ENCODE measurements at regions not wholly inside any gene's neighbourhood (a gene's known extent, or its start where the extent isn't known, plus 50 kb on each side); places are given as distances from the start of the nearest gene placed in this dataset.

DNA sequence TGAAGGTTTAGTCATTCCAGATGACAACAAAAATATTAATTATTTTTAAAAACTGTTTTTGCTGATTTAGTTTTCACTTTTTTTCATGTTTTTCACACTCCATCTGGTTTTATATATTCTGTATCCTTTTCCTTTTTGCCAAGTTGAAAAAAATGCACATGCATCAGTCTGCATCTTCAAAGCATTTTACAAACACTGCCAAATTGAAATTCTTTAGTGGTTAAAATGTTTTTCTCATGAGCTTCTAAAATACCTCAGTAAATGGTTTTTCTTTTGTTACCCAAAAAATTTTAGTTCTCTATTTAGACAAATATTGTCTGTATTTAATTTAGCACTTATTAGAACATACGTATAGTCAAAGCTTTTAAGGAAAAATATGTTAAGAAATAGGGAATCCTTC lies 386.9 kb upstream of the HSF2 start:
- Histone ChIP-seq H3K36me3 (no peaks in the 10 kb centered on the region), H3K4me1 (peaks cover 16% of the 10 kb centered on the region), H3K27me3 (no peaks in the 10 kb centered on the region), H3K9ac (no peak overlapping the region), H3K27ac (no peak overlapping the region), H3K4me3 (no peak overlapping the region), H3K9me3 (ENCODE audit: low read depth) (no peaks in the 10 kb centered on the region), H2AFZ (replicated peaks) (no peak overlapping the region), H3F3A (ENCODE audit: low read depth) (peaks cover 15% of the 10 kb centered on the region), H4K20me1 (ENCODE audit: low read depth) (no peaks in the 10 kb centered on the region), H3K4me2 (no peak overlapping the region), H3K79me2 (ENCODE audit: low read depth) (no peaks in the 10 kb centered on the region)
- no peak overlapping the region for H3K4me3 Mint-ChIP-seq
- H3K27me3 Mint-ChIP-seq (ENCODE audit: insufficient read depth, low read depth) = peaks cover 2% of the 10 kb centered on the region
- no peaks in the 10 kb centered on the region for H3K9me3 Mint-ChIP-seq
- peaks cover 15% of the 10 kb centered on the region for H3K4me1 Mint-ChIP-seq
- no peaks in the 10 kb centered on the region for H3K36me3 Mint-ChIP-seq
- TF ChIP-seq EZH2phosphoT487 (IDR thresholded peaks at IDR 0.05) (no peak), EZH2 (IDR thresholded peaks at IDR 0.05) (no peak)
- TF ChIP-seq, protein P1, sequence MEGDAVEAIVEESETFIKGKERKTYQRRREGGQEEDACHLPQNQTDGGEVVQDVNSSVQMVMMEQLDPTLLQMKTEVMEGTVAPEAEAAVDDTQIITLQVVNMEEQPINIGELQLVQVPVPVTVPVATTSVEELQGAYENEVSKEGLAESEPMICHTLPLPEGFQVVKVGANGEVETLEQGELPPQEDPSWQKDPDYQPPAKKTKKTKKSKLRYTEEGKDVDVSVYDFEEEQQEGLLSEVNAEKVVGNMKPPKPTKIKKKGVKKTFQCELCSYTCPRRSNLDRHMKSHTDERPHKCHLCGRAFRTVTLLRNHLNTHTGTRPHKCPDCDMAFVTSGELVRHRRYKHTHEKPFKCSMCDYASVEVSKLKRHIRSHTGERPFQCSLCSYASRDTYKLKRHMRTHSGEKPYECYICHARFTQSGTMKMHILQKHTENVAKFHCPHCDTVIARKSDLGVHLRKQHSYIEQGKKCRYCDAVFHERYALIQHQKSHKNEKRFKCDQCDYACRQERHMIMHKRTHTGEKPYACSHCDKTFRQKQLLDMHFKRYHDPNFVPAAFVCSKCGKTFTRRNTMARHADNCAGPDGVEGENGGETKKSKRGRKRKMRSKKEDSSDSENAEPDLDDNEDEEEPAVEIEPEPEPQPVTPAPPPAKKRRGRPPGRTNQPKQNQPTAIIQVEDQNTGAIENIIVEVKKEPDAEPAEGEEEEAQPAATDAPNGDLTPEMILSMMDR (IDR thresholded peaks at IDR 0.05) = no peak
- DNase-seq (ENCODE audit: low spot score) = no peak
- H3K27ac Mint-ChIP-seq = no peak overlapping the region

GRCh38 chr6:122014961-122015360 lies 384.5 kb upstream of the HSF2 start:
- H3K9ac ChIP-seq = no peak overlapping the region
- no peaks in the 10 kb centered on the region for H4K20me1 ChIP-seq (ENCODE audit: low read depth)
- H3F3A ChIP-seq (ENCODE audit: low read depth) = no peaks in the 10 kb centered on the region
- H3K9me3 ChIP-seq (ENCODE audit: low read depth) = no peaks in the 10 kb centered on the region
- Mint-ChIP-seq H3K27me3 (ENCODE audit: insufficient read depth, low read depth) (peaks cover 2% of the 10 kb centered on the region), H3K27ac (no peak overlapping the region), H3K4me3 (no peak overlapping the region), H3K4me1 (no peaks in the 10 kb centered on the region), H3K9me3 (no peaks in the 10 kb centered on the region), H3K36me3 (no peaks in the 10 kb centered on the region)
- H3K27me3 ChIP-seq = no peaks in the 10 kb centered on the region
- H3K4me1 ChIP-seq = no peaks in the 10 kb centered on the region
- no peak for TF ChIP-seq EZH2phosphoT487 (IDR thresholded peaks at IDR 0.05)
- TF ChIP-seq, protein P1 (IDR thresholded peaks at IDR 0.05) = no peak
- no peak for TF ChIP-seq EZH2 (IDR thresholded peaks at IDR 0.05)
- no peak overlapping the region for H3K27ac ChIP-seq
- no peak for DNase-seq (ENCODE audit: low spot score)
- no peak overlapping the region for H3K4me2 ChIP-seq
- no peaks in the 10 kb centered on the region for H3K79me2 ChIP-seq (ENCODE audit: low read depth)
- H3K4me3 ChIP-seq = no peak overlapping the region
- H3K36me3 ChIP-seq = no peaks in the 10 kb centered on the region
- H2AFZ ChIP-seq (replicated peaks) = no peak overlapping the region

- no peaks in the 10 kb centered on the region for H3K36me3 Mint-ChIP-seq
- TF ChIP-seq EZH2phosphoT487 (IDR thresholded peaks at IDR 0.05) (no peak), EZH2 (IDR thresholded peaks at IDR 0.05) (no peak)
- TF ChIP-seq, protein P1 (IDR thresholded peaks at IDR 0.05) = no peak
- peak overlapping the region; percentile 77 for H2AFZ ChIP-seq (replicated peaks)
Observed at GRCh38 chr6:122020588-122021264, 378.7 kb upstream of the HSF2 start.

More at GRCh38 chr6:122020588-122021264, 378.7 kb upstream of the HSF2 start:
- Histone ChIP-seq H3K79me2 (ENCODE audit: low read depth) (no peaks in the 10 kb centered on the region), H3K27ac (no peak overlapping the region), H4K20me1 (ENCODE audit: low read depth) (no peaks in the 10 kb centered on the region), H3K9me3 (ENCODE audit: low read depth) (no peaks in the 10 kb centered on the region), H3K36me3 (no peaks in the 10 kb centered on the region), H3K4me1 (no peaks in the 10 kb centered on the region), H3K4me2 (no peak overlapping the region), H3K27me3 (no peaks in the 10 kb centered on the region), H3K9ac (no peak overlapping the region), H3F3A (ENCODE audit: low read depth) (no peaks in the 10 kb centered on the region), H3K4me3 (no peak overlapping the region)
- H3K4me3 Mint-ChIP-seq = no peak overlapping the region
- no peaks in the 10 kb centered on the region for H3K4me1 Mint-ChIP-seq
- peaks cover 4% of the 10 kb centered on the region for H3K9me3 Mint-ChIP-seq
- no peak overlapping the region for H3K27ac Mint-ChIP-seq
- H3K27me3 Mint-ChIP-seq (ENCODE audit: insufficient read depth, low read depth) = no peaks in the 10 kb centered on the region
- no peak for DNase-seq (ENCODE audit: low spot score)

All from neural progenitor cell (in vitro differentiated cells).